Right lobe of liver (tissue), 6 donors: ENCODE measurements at regions not wholly inside any gene's neighbourhood (a gene's known extent, or its start where the extent isn't known, plus 50 kb on each side); places are given as distances from the start of the nearest gene placed in this dataset.

Experiments used
- ATAC-seq, 4 donors: fragments of 200-7000 bp; cut with Tn5 transposase; one replicate each; pipeline ENCODE4 v1.9.1; 2020; ENCODE audit warnings: mild to moderate bottlenecking in 4 of 4, moderate library complexity in 4 of 4
- DNase-seq, 3 donors: peaks; one replicate each; pipeline ENCODE4 v3.0.0-alpha.2; 2020
- H3K27ac ChIP-seq, 3 donors: fragments of 200-600 bp; one replicate each; pipeline ENCODE4 v1.8.0; 2022
- H3K27me3 ChIP-seq, 2 donors: fragments of 200-600 bp; one replicate each; pipeline ENCODE4 v1.8.0; 2022
- H3K36me3 ChIP-seq, 4 donors: fragments of 200-600 bp; sonication (generic) in 1 of 4; one replicate each; pipeline versions ENCODE4 v1.5.1 to v1.8.0; 2017 to 2022; ENCODE audit warnings: control low read depth in 1 of 4
- H3K4me1 ChIP-seq, 4 donors: fragments of 200-600 bp; sonication (generic) in 1 of 4; one replicate each; pipeline versions ENCODE4 v1.5.1 to v1.8.0; 2017 to 2022; ENCODE audit warnings: control low read depth in 1 of 4
- H3K4me3 ChIP-seq, 3 donors: fragments of 200-600 bp; one replicate each; pipeline ENCODE4 v1.8.0; 2022
- H3K9me3 ChIP-seq, 4 donors: fragments of 200-600 bp; sonication (generic) in 1 of 4; one replicate each; pipeline versions ENCODE4 v1.5.1 to v1.8.0; 2017 to 2022; ENCODE audit warnings: control low read depth in 1 of 4
- POLR2A ChIP-seq: fragments of 450-650 bp; IDR thresholded peaks from one replicate; pipeline ENCODE4 v1.6.1; 2017; ENCODE audit warnings: antibody characterized with exemption, mild to moderate bottlenecking
- WGBS: methylation state at CpG from one replicate; pipeline ENCODE4 v1.1.6; 2018; ENCODE audit warnings: low coverage, low lambda C conversion rate; ENCODE audit not compliant: insufficient coverage; ENCODE audit errors: missing lambda C conversion rate; 5-methylcytosine and 5-hydroxymethylcytosine counted together
- intact Hi-C, 2 donors: fragments of 100-400 bp; cut with DNase I; formaldehyde crosslinking; loops; one replicate each; pipeline versions ENCODE4 v1.11.2 to v1.14.1; 2022
- TF ChIP-seq, protein P1 (sequence below), 4 donors: fragments of 200-600 bp in 3 of 4; fragments of 450-650 bp in 1 of 4; IDR thresholded peaks; one replicate each; pipeline versions ENCODE4 v1.5.1 to v1.8.0; 2016 to 2022; ENCODE audit warnings: antibody characterized with exemption in 4 of 4, mild to moderate bottlenecking in 2 of 4
- donor health status: DM: no; HTN: yes; CAD: no.
- donor health status: DM: no; HTN: no; CAD: no.
- donor health status: DM: no; HTN: no; CAD: no.
- donor health status: DM: no; HTN: yes; CAD: no.
- donor health status: DM: no; HTN: yes; CAD: no.

DNA sequence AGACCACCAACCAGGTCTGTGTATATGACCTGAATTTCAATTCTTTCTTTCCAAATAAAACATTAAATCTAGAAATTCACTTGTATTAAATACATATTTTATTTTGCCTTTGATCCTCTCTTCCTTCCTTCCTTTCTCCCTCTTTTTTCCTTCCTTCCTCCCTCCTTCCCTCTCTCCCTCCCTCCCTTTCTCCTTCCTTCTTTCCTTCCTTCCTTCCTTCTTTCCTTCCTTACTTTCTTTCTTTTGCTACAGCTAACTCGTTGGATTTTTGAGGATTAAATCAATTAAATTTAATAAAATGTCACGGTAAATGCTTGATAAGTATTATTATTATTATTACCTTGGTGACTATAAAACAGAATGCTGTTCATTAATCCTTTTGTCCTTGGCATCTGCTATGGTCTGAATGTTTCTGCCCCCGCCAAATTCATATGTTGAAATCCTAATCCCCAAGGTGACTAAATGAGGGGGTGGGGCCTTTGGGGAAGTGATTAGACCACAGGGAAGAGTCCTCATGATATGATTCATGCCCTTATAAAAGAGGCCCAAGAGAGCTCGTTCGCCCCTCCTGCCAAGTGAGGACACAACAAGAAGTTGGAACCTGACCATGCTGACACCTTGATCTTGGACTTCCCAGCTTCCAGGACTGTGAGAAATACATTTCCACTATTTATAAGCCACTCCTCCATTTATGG is 67.6 kb upstream of the BTBD3 start:
- Histone ChIP-seq H3K4me1 (no peaks in the 10 kb centered on the region), H3K36me3 (no peaks in the 10 kb centered on the region), H3K9me3 (no peaks in the 10 kb centered on the region), H3K27me3 (no peaks in the 10 kb centered on the region), H3K27ac (no peak overlapping the region), H3K4me3 (no peak overlapping the region)
- ATAC-seq (no peak), DNase-seq (no peak)
- TF ChIP-seq, protein P1, sequence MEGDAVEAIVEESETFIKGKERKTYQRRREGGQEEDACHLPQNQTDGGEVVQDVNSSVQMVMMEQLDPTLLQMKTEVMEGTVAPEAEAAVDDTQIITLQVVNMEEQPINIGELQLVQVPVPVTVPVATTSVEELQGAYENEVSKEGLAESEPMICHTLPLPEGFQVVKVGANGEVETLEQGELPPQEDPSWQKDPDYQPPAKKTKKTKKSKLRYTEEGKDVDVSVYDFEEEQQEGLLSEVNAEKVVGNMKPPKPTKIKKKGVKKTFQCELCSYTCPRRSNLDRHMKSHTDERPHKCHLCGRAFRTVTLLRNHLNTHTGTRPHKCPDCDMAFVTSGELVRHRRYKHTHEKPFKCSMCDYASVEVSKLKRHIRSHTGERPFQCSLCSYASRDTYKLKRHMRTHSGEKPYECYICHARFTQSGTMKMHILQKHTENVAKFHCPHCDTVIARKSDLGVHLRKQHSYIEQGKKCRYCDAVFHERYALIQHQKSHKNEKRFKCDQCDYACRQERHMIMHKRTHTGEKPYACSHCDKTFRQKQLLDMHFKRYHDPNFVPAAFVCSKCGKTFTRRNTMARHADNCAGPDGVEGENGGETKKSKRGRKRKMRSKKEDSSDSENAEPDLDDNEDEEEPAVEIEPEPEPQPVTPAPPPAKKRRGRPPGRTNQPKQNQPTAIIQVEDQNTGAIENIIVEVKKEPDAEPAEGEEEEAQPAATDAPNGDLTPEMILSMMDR (IDR thresholded peaks at IDR 0.05), result no peak
- no peak for TF ChIP-seq POLR2A
- WGBS, result 69% methylated on average over 5 of the region's 5 CpGs
- intact Hi-C loops, result no loop called here

DNA sequence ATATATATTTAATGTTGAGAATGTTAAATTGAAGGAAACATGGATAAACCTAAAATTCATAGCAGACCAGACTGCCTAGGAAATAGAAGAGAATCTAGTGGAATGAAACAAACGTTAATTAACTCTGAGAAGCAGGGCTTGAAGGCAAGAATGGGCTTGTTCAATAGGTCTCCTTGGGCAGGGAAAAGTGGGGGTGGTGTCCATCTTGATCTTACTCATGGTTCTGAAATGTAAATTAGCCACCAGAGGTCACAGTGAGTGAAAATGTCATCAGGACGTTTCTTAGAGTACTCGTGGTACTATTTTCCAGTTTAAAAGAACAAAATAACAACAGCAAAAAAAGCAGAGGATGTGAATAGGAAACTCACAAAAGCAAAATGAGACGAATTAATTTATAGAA is 66.8 kb upstream of the BTBD3 start:
- Histone ChIP-seq H3K4me1 (no peaks in the 10 kb centered on the region), H3K9me3 (no peaks in the 10 kb centered on the region), H3K4me3 (no peak overlapping the region), H3K27me3 (no peaks in the 10 kb centered on the region), H3K27ac (no peak overlapping the region), H3K36me3 (no peaks in the 10 kb centered on the region)
- no peak for TF ChIP-seq POLR2A
- TF ChIP-seq, protein P1 (IDR thresholded peaks at IDR 0.05), result no peak
- 27% methylated on average over 4 of the region's 4 CpGs for WGBS
- intact Hi-C loops, result no loop called here
- DNase-seq (no peak), ATAC-seq (no peak)

DNA sequence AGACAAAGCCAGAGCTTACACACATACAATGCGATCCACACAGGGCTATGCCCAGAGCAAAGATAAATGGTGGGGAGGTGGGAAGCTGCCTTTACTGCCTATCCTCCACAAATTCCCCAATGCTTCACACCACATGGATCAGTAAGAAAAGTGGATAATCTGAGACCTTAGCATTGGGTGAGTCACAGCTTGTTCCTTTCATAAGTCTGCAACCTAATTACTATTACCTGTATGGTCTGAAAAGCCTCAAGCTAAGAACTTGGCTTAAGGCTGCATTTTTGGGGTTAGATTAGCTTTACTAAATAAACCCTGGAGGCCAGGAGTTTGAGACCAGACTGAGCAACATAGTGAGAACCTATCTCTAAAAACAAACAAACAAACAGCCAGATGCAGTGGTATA is 66.0 kb upstream of the BTBD3 start:
- WGBS, result 50% methylated on average over 1 of the region's 1 CpG
- TF ChIP-seq, protein P1 (IDR thresholded peaks at IDR 0.05), result no peak
- TF ChIP-seq POLR2A, result no peak
- intact Hi-C loops, result no loop called here
- Histone ChIP-seq H3K4me1 (no peaks in the 10 kb centered on the region), H3K4me3 (no peak overlapping the region), H3K36me3 (no peaks in the 10 kb centered on the region), H3K27ac (no peak overlapping the region), H3K9me3 (no peaks in the 10 kb centered on the region), H3K27me3 (no peaks in the 10 kb centered on the region)
- DNase-seq, result no peak
- ATAC-seq, result no peak

DNA sequence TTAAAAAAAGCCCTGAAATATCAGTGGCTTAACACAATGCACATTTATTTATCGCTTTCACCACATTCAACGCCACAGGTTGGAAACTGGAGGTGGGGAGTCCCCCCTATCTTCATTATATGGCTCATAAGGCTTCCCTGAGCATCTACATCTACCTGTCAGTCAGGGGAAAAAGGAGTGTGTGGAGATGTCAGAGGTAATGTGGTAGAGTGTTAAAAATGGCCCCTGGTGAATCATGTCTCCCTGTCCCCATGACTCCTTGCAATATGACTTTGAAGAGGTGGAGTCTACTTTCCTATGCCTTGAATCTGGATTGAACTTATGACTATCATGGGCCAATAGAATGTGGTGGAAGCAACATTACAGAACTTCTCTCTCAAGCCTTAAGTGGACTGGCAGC is 65.5 kb upstream of the BTBD3 start:
- intact Hi-C loops, result no loop called here
- no peak for DNase-seq

More for the DNA sequence above, 65.5 kb upstream of the BTBD3 start:
- TF ChIP-seq POLR2A, result no peak
- TF ChIP-seq, protein P1 (IDR thresholded peaks at IDR 0.05), result no peak
- H3K36me3 ChIP-seq, result no peaks in the 10 kb centered on the region
- H3K4me1 ChIP-seq, result no peaks in the 10 kb centered on the region
- no peak overlapping the region for H3K27ac ChIP-seq
- 65% methylated on average over 2 of the region's 2 CpGs for WGBS
- no peaks in the 10 kb centered on the region for H3K9me3 ChIP-seq
- no peaks in the 10 kb centered on the region for H3K27me3 ChIP-seq
- no peak overlapping the region for H3K4me3 ChIP-seq
- no peak for ATAC-seq
